ENCODE measurements at regions not wholly inside any gene's neighbourhood (a gene's known extent, or its start where the extent isn't known, plus 50 kb on each side); places are given as distances from the start of the nearest gene placed in this dataset.

GRCh38 chr4:77354550-77354949, 197.5 kb downstream of the CCNG2 start:
- no peak for TF ChIP-seq POLR2A (IDR thresholded peaks at IDR 0.05; ENCODE audit: low read depth, low read length)
- no peak for TF ChIP-seq POLR2AphosphoS5 (IDR thresholded peaks at IDR 0.05; ENCODE audit: low read depth, low read length)
- TF ChIP-seq TAF1 (IDR thresholded peaks at IDR 0.05; ENCODE audit: borderline replicate concordance, low read depth, low read length) = no peak
